HG02973 (cell line): ENCODE measurements at regions not wholly inside any gene's neighbourhood (a gene's known extent, or its start where the extent isn't known, plus 50 kb on each side); places are given as distances from the start of the nearest gene placed in this dataset.
"Not testable (repeated sequence)": the region's sequence is repeated elsewhere in the genome, so short reads cannot be mapped to it uniquely, and the experiment has no call there.

Source experiments
- ATAC-seq: cut with Tn5 transposase; IDR thresholded peaks from one replicate; pipeline ENCODE4 v1.9.1; 2021; ENCODE audit warnings: moderate library complexity; ENCODE audit not compliant: unreplicated experiment

DNA sequence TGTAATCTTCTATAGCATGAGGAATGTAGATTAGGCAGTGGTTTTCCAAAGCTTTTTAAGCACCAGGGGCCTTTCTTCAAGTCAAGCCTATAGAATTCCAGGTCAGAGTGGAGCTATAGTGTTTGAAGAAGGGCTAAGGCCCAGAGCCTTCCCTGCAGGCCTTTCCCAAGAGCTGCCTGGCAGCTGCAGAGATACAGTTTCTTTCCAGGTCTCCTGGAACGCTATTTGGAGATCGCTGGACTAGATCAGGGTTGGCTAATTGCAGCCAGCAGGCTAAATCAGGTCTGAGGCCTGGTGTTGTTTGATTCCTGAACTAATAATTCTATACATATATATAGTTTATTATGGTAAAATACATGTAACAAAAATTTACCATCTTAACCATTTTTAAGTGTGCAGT lies 319.0 kb upstream of the SPRED2 start:
- ATAC-seq: no peak

DNA sequence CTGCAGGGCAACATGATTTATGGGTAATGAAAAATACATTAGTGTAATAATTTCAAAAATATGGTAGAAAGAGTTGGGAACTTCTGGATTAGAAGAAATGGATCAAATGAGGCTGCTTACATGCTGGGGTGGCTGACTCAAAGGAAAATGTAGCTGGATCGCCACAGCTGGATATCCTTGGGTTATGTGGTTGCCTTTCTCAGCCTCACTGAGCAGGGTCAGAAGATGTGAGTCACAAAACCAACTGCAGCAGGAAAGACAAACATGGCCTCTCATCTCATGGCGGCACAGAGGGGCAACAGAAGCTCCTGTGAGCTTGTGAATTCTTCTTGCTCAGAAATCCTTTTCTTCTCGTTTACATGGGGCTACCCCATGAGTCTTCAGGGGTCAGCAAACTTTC lies 317.1 kb upstream of the SPRED2 start:
- ATAC-seq: no peak

DNA sequence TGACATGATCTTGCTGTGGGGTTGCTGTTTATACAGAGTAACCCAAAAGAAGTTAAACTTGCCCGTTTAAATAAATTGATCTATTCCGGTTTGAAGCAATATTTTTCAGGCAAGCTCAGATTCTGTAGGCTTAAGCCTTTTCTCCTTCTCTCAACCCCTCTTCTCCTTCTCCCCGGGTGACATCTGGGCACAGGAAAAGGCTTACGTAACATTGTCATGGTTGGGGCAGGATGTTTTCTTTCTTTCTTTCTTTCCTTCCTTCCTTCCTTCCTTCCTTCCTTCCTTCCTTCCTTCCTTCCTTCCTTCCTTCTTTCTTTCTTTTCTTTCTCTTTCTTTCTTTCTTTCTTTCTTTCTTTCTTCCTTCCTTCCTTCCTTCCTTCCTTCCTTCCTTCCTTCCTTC lies 315.5 kb upstream of the SPRED2 start:
- not testable (repeated sequence) for ATAC-seq

DNA sequence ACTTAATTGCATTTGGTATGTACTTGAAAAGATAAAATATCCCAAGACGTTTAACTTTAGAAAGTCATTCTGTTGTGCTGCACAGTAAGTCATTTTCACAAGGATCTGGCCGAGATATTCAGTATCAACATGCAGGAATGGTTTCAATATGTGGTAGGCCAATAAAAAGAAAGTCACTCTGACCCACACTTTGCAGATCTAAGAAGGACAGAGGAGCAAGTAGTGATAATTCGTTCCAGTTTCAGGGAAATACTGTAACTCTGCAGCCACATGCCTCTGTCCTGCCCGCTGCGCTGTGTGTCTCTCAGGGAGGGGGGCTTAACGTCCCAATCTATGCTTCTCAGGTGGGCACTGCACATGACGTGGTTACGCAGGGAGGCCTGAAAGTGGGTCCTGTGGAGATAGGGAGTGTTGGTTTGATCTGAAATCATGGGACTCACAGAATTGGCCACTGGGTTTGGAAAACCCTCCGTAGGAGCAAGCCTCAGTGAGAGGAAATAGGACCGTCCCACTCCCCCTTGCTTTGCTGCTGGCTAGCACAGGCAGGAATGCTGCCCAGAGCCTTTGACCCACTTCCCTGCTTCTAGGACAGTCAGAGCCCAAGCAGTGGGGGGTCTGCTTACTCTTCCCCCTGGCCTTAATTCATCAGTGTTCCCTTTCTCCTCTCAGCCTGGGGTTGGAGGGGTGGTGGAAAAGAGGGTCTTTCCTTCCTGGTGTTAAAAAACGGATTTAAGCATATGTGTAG lies 314.7 kb upstream of the SPRED2 start:
- ATAC-seq: no peak

DNA sequence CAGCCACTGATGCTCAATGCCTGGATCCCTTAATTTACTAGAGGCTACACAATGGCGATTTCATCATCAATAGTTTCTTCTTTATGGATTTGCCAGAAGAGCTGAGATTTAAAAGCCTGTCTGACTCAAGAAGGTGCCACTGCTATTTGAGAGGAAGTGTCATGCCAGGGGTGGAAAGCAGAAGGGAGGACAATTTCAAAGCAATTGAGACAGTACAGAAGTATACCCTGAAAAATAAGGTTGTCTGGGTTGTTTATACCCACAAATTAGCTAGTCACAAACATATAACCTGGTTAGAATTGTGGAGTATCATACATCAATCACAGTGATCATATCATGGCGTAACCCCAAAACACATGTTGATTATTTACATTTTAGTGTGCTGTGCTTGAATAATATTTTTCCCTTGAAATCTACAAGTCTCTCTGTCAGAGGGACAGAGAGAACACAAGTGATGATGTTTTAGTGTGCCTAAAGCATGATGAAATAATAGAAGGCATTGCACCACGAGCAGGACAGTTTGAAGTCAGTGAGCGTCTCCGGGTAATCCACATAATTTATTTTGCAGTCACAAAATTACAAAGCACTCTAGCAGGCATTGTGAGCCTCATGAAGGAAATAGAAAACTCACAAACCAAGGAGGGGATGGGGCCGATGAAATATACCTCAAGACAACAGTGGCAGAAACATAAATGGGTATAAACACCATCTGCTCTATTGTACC lies 312.2 kb upstream of the SPRED2 start:
- ATAC-seq: no peak

DNA sequence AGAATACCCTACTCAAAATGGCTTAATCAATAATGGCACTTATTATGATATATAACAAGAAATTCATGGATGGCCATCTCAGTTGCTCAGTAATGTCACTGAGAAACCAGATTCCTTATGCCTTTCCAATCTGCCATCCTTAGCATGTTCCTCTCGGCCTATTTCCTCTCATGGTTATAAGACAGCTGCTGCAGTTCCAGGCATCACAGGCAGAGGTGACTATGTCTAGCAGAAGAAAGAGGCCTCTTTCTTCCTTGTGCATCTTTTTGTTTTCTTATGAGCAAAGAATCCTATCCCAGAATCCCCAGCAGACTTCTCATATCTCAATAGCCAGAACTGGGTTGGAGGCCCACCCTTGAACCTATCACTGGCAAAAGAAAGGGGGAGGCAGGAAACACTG lies 310.6 kb upstream of the SPRED2 start:
- no peak for ATAC-seq

DNA sequence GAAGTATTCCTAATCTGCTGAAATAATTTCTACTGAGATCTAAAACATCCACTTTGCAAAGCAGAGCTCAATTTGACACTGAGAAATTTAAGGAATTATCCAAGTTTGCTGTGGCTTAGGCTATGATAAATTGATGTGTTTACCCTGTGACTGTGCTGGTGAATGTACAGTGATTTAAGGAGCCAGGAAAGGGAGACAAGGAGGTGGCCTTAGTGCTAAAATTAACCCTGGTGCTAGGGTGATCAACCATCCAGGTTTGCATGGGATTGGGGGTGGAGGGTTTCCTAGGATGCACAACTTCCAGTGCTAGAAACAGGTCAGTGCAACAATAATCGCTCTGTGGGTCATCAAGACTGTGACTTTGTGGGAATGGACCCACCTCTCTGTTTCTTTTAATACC lies 307.5 kb upstream of the SPRED2 start:
- ATAC-seq: no peak

DNA sequence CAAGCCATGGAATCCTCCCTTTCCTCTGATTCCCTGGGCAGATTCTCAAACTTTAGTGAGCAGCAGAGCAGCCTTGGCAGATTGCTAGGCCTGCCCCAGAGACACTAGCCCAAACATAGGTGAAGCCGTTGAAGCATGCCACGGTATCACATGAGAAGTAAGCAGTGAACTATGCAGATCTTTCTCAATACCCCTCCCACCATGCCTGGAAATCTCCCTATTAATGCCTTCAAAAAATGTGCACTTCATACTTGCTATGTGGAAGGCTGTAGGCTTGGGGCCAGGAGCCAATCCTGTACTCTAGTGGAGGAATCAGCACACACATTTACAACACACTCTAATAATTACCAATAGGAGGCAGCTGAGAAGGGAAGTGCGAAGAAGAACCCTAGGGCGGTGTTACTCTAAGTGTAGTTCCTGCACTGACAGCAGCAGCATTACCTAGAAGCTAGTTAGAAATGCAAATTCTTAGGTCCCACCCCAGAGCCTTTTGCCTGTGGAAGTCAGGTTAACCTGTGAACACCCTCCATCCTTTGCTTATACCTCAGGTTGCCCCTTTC lies 305.1 kb upstream of the SPRED2 start:
- no peak for ATAC-seq

DNA sequence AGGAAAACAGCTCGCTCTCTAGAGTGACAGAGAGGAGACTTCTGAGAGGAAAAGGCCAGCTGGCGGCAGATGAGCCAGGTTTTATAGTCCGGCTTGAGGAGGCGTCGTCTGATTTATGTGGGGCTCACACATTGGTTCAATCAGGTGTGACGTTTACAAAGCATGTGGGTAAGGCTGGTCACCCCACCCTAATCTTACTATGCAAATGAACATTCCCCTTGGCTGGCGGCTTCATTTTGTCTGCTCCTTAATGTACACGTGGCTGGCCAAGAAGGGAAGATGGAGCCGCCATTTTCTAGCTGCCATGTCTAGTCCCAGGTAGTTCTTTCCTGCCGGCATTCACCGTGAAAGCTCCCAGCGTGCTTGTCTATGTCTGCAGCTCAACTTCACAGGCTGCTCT lies 299.1 kb upstream of the SPRED2 start:
- ATAC-seq: no peak

DNA sequence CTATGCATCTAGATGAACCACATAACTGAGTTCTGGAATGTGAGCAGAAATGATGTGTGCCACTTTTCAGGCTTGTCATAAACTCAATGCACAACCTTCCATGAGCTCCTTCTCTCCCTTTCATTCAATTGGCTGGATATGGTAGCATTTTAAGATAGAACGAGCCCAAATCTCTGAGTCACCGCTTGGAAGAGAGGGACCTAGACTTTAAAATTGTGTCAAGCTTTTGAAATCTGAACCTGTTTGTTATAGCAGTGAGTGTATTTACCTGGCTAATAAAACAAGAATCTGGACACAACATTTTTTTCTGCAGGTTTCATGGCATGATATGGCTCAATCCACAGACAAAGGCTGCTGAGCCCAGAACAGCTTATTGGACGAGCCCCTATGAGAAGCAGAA lies 297.8 kb upstream of the SPRED2 start:
- no peak for ATAC-seq

DNA sequence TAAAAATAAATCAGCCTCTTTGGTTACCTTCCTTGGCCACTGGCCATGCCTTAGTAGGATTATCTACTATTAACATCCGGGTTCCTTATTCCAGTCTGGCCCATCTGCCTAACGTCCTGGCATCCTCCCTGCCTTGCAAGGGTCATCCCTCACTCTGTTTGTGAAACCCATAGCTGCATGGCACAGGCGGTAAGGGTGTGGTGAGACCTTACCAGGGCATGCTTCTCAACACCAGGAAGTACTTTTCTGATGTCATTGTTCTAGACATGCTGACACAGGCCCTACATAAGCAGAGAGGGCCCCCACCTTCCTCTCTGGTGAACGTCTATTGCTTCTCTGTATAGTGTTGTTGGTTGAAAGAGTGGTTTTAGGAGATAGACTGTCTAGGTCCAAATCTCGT lies 296.8 kb upstream of the SPRED2 start:
- ATAC-seq: no peak

DNA sequence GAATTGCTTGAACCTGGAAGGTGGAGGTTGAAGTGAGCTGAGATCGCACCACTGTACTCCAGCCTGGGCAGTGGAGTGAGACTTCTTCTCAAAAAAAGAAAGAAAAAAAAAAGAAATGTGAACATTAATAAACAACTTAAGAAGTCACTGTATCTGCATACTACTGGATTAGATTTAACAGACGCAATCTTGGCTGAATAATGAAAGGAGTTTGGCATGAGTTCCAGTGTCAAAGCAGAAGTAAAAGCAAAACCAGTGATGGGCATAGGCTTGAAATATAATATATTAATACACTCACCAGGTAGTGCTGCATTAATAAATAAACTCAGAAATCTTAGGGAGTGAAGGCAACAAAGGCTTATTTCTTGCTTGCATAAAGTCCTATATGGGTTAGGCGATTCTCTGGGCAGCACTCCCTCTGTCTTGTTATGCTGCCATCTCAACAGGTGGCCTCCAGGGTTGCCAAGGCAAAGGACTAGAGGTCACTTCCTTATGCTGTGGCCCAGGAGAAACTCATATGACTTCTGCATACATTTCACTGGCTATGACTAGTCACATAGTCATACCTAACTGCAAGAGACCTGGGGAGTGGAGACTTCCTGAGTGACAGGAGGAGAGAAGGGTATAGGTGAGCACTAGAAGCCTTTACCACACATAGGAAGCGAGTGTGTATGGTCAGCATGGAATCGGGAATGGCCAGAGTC lies 296.2 kb upstream of the SPRED2 start:
- no peak for ATAC-seq

DNA sequence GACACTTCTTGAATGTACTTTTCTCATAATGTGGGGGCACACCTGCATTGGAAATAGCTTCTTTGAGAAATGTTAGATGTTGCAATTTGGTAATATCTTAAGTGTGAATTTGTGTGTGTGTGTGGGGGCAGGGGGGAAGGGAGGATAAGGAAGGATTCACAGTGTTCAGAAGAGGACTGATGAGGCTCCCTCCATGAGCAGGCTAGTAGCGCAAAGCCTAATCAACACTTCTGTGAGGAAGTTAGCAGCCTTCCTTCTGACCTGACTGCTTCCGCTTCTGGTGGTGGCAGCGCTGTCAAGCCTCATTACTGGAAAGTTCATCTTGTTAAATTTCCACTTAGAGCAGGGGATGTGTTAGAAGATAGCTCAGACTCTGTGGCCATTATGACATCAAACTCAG lies 295.4 kb upstream of the SPRED2 start:
- no peak for ATAC-seq

DNA sequence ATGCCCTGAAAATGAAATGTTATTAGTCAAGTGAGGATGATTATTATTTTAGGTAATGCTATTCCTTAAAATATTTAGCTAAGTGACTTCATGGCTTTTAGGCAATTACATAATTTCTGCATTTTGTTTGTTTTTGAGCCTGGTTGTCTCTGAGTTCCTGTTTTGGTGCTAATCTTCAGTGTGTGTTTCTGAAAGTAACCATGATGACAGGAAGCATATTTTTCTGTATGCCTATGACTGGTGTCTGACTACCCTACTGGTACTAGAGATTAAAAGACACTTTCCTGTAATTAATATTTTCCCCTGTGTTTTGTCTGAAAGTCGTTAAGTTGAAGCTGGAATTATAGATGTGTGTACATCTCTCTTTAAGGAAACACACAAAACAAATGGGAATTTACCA lies 295.0 kb upstream of the SPRED2 start:
- no peak for ATAC-seq

DNA sequence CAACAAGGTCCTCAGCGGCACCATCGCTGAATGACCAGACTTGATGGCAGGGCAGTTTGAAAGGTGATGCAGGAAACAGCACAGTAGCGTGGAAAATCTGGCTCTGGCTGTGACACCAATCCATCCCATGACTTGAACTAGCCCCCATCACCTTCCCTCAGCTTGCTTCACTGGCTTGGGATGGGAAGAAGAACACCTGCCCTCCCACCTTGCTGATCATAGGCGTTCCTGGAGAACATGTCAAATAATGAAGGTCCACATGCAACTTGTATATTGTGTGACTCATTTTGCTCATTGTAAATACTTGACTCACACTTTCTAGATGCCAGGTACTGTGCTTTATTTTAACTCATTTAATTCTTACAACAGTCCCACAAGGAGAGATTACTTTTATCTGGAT lies 292.4 kb upstream of the SPRED2 start:
- ATAC-seq: no peak

DNA sequence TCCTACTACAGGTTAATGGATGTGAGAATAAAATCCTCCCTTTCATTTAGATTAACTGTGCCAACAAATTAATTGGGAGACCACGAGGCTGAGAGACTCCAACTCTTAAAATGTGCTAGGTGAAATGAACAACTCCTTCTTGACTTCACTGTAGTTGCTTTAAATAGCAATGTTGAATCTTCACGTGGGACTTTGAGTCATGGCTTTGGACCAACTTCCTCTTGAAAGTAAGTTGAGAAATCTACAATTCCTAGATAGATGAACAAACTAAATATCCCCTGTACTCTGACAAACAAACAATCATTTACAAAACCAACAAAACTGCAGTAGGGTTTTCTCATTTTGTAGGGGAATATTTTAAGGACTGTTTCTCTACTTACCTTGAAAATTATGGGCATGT lies 291.9 kb upstream of the SPRED2 start:
- ATAC-seq: no peak

DNA sequence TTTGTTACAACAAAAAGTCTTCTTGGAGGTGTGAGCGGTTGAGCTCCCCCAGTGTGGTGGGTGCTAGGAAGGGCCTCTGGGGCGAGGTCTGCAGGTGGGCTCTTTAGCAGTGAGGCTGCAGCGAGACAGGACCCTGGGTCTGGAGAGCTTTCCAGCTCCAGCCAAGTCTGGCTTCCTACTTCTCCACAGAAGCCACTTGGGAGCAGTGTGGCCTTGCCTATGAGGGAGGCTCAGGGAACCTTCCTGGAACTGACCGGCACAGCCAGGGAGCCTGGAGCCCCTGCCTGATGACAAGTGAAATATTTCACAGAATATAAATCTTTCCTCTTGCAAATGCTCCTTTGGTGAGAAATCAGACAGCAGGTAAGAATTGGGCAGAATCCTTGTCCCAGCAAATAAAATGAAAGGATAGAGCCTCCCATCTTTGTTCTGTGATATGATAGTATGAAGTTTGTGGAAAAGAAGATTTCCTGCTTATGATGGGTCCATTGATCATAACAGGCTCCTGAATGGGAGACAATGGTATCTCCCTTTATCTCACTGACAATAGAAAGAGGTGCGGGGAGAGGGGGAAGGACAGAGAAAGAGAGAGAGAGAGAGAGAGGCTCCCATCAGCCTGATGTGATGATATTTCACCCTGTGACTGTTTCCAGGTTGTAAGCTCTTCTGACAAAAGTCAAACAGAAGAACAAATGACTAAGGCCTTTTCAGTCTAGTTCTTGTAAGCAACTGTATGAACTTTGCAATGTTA lies 289.8 kb upstream of the SPRED2 start:
- ATAC-seq: no peak

DNA sequence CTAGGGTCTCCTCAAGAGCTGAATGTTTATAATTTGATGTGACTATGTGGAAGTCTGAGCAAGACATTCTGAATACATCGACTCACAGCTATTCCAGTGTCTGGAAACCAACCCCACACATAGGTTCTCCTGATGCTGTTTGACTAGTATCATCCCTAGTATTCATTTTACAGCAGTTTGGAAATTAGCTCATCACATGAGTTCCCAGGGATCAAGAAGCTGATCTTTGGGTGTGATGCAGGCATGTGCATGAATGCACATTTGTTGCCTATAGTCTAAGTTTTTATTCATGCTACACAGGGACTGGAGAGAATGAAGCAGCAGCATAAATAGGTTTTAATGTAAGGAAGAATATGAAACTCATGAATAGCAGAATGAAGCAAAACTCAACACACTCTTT lies 284.3 kb upstream of the SPRED2 start:
- no peak for ATAC-seq

DNA sequence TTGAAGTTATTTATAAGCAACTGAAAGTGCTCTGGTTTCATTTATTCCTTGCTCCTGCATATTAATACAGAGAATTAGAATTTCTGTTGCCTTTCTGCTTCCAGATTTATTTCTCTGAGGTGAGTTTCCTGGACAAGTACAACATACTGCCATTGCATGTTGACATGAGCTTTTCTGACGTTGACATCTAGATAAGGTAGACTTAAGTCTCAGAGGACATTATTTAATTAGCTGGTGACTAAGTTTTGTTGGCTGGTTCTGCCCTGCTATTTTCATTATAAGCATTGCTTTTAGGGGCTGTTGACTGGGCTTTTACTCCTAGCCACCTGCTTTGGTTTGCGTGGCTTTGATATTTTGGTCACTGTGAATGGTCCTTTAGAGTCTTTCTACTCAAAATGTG lies 282.9 kb upstream of the SPRED2 start:
- ATAC-seq: no peak

DNA sequence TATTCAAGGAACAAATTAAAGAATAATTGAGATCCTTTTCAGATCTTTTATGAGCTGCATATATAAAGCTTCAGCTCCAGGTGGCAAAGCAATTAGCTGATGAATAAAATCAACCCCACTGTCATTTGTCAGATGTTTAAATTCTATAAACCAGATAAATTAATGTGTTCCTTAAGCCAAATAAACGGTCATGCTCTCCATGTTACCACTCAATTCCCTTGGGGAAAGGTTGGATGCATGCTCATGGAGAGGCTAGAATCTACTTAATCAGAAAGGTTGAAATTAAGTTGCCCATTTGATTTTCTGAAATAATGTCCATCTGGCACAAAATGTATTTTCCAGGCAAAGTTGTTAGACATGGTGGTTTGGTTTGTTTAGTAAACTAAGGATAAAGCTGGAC lies 282.5 kb upstream of the SPRED2 start:
- ATAC-seq: no peak

DNA sequence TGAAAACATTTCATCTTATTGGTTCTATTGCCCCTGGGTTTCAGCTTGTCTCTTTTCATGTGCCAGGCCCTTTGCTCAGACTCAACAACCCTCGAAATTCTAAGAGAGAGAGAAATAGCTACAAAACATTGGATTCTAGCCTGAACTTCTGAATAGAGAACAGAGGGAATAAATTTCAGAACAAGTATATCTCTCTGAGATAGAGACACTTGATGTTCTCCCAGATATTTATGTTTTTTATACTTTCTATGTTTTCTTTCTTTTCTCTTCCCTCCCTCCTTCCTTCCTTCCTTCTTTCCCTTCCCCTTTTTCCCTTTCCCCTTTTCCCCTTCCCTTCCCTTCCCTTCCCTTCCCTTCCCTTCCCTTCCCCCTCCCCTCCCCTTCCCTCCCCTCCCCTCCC lies 279.5 kb upstream of the SPRED2 start:
- no peak for ATAC-seq
